Chondrocyte (in vitro differentiated cells): ENCODE measurements at regions not wholly inside any gene's neighbourhood (a gene's known extent, or its start where the extent isn't known, plus 50 kb on each side); places are given as distances from the start of the nearest gene placed in this dataset.

Source experiments
- DNase-seq: peaks from one replicate; pipeline ENCODE4 v3.0.0; 2021; ENCODE audit warnings: mixed read lengths, low spot score
- H3K27ac Mint-ChIP-seq: one replicate; pipeline ENCODE4 v1.8.0; 2021; ENCODE audit warnings: mild to moderate bottlenecking, moderate library complexity, mixed read lengths; ENCODE audit not compliant: unreplicated experiment
- H3K27me3 Mint-ChIP-seq: 2 replicates; pipeline ENCODE4 v1.8.0; 2021; ENCODE audit warnings: low read depth, mixed read lengths
- H3K36me3 Mint-ChIP-seq: 2 replicates; pipeline ENCODE4 v1.8.0; 2021; ENCODE audit warnings: low read depth, mixed read lengths
- H3K4me1 Mint-ChIP-seq: 2 replicates; pipeline ENCODE4 v1.8.0; 2021; ENCODE audit warnings: low read depth, mild to moderate bottlenecking, mixed read lengths
- H3K4me3 Mint-ChIP-seq: one replicate; pipeline ENCODE4 v1.8.0; 2021; ENCODE audit warnings: mild to moderate bottlenecking, moderate library complexity, mixed read lengths; ENCODE audit not compliant: unreplicated experiment
- H3K9me3 Mint-ChIP-seq: 2 replicates; pipeline ENCODE4 v1.8.0; 2021; ENCODE audit warnings: low read depth, mixed read lengths
- CTCF ChIP-seq: fragments of 200-600 bp; sonication (generic); IDR thresholded peaks from 2 replicates; pipeline ENCODE4 v1.5.0; 2021; ENCODE audit warnings: antibody characterized with exemption, mild to moderate bottlenecking, moderate library complexity

- TF ChIP-seq CTCF: no peak
- Mint-ChIP-seq H3K27me3 (no peaks in the 10 kb centered on the region), H3K4me1 (peaks cover 28% of the 10 kb centered on the region), H3K4me3 (no peak overlapping the region), H3K27ac (no peak overlapping the region), H3K9me3 (no peaks in the 10 kb centered on the region), H3K36me3 (no peaks in the 10 kb centered on the region)
- DNase-seq: no peak
Measured at GRCh38 chr15:31239409-31239808, 87.2 kb upstream of the KLF13 start.

DNA sequence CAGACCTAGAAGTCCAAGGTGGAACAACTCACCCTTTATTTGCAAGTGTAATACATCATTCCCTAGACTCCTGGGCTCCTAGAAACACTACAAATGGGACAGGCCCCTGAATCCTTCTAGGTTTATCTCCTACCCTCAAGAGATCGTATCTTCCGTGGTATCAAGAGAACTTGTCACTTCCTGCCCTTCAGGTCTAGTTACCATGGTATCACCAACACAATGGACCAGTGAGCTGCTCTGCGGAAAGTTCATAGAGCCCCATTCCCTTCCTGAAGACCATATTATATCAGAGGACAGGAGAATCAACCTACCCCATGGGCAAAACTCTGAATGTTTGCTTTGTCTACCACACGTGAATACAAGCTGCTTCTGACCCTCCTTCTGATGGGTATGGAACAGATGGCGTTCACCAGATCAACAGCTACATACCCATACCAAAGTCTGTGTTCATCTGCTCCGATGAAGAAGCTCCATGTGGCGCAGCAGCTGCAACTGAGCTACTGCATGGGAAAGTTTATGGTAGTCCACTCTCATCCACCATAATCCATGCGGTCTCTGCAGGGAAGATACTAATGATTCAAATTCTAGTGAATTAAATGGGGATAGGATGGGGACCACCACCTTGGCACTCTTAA is 84.6 kb upstream of the KLF13 start:
- DNase-seq: no peak
- no peaks in the 10 kb centered on the region for H3K36me3 Mint-ChIP-seq
- H3K27me3 Mint-ChIP-seq: peaks cover 5% of the 10 kb centered on the region
- peaks cover 11% of the 10 kb centered on the region for H3K4me1 Mint-ChIP-seq
- no peak for TF ChIP-seq CTCF
- no peak overlapping the region for H3K4me3 Mint-ChIP-seq
- H3K27ac Mint-ChIP-seq: no peak overlapping the region
- no peaks in the 10 kb centered on the region for H3K9me3 Mint-ChIP-seq

GRCh38 chr15:31243895-31244294 is 82.7 kb upstream of the KLF13 start:
- no peak for TF ChIP-seq CTCF
- no peak overlapping the region for H3K4me3 Mint-ChIP-seq
- no peak overlapping the region for H3K27ac Mint-ChIP-seq

GRCh38 chr15:31245135-31245689 is 81.4 kb upstream of the KLF13 start:
- Mint-ChIP-seq H3K4me3 (no peak overlapping the region), H3K27me3 (peaks cover 11% of the 10 kb centered on the region)

More at GRCh38 chr15:31243895-31244294, 82.7 kb upstream of the KLF13 start:
- Mint-ChIP-seq H3K9me3 (no peaks in the 10 kb centered on the region), H3K4me1 (no peaks in the 10 kb centered on the region), H3K27me3 (peaks cover 11% of the 10 kb centered on the region), H3K36me3 (no peaks in the 10 kb centered on the region)
- no peak for DNase-seq

GRCh38 chr15:31245756-31246155 is 80.9 kb upstream of the KLF13 start:
- no peaks in the 10 kb centered on the region for H3K36me3 Mint-ChIP-seq
- TF ChIP-seq CTCF: no peak
- H3K27ac Mint-ChIP-seq: no peak overlapping the region

More at GRCh38 chr15:31245135-31245689, 81.4 kb upstream of the KLF13 start:
- Mint-ChIP-seq H3K4me1 (no peaks in the 10 kb centered on the region), H3K9me3 (no peaks in the 10 kb centered on the region), H3K36me3 (no peaks in the 10 kb centered on the region), H3K27ac (no peak overlapping the region)
- DNase-seq: peak; percentile 42
- no peak for TF ChIP-seq CTCF

More at GRCh38 chr15:31245756-31246155, 80.9 kb upstream of the KLF13 start:
- Mint-ChIP-seq H3K27me3 (peaks cover 11% of the 10 kb centered on the region), H3K4me1 (no peaks in the 10 kb centered on the region), H3K9me3 (no peaks in the 10 kb centered on the region), H3K4me3 (no peak overlapping the region)
- peak; percentile 22 for DNase-seq
